IMR-90 (cell line): ENCODE measurements at regions not wholly inside any gene's neighbourhood (a gene's known extent, or its start where the extent isn't known, plus 50 kb on each side); places are given as distances from the start of the nearest gene placed in this dataset.

ENCODE experiments used
- ATAC-seq: fragments of 200-7000 bp; cut with Tn5 transposase; 2 replicates; pipeline ENCODE4 v1.9.1; 2020; ENCODE audit warnings: low read depth, mild to moderate bottlenecking, moderate library complexity
- BruUV-seq: library from RNA; stranded (reverse); fragments of 400-500 nt; replicated peaks from 2 replicates; lab custom pipeline; 2021; lab: Mats Ljungman, UMichigan
- CTCF ChIA-PET: fragments of 300-600 bp; formaldehyde crosslinking; extraction: SDS; loops from one replicate; lab custom pipeline; 2021; ENCODE audit warnings: antibody characterized with exemption; lab: Yijun Ruan, JAX
- POLR2A ChIA-PET: fragments of 300-600 bp; sonication (Branson Sonifier 250); formaldehyde crosslinking; loops from one replicate; lab custom pipeline; 2022; ENCODE audit warnings: antibody characterized with exemption; ENCODE audit not compliant: unreplicated experiment; lab: Charles Lee
- DNase-seq: peaks from one replicate; pipeline ENCODE4 v3.0.0; 2013
- H2AFZ ChIP-seq: replicated peaks from 2 replicates; pipeline ENCODE3; 2013; ENCODE audit warnings: low read length, mild to moderate bottlenecking; ENCODE audit not compliant: poor library complexity
- H2AK5ac ChIP-seq: 2 replicates; pipeline ENCODE4 v1.6.1; 2013; ENCODE audit warnings: low read depth, low read length, inconsistent platforms
- H2AK9ac ChIP-seq: replicated peaks from 2 replicates; pipeline ENCODE3; 2013; ENCODE audit warnings: mild to moderate bottlenecking, low read depth, low read length, moderate library complexity; ENCODE audit not compliant: poor library complexity
- H2BK120ac ChIP-seq: 2 replicates; pipeline ENCODE4 v1.6.1; 2013; ENCODE audit warnings: low read depth, low read length, inconsistent platforms
- H2BK15ac ChIP-seq: 3 replicates; pipeline ENCODE4 v1.6.1; 2013; ENCODE audit warnings: low read depth, low read length, inconsistent platforms
- H2BK20ac ChIP-seq: 2 replicates; pipeline ENCODE4 v1.6.1; 2013; ENCODE audit warnings: low read depth, mild to moderate bottlenecking, inconsistent platforms, low read length, moderate library complexity
- H2BK5ac ChIP-seq: 2 replicates; pipeline ENCODE4 v1.6.1; 2013; ENCODE audit warnings: mild to moderate bottlenecking, low read depth, low read length, inconsistent platforms; ENCODE audit not compliant: poor library complexity, severe bottlenecking
- H3K14ac ChIP-seq: replicated peaks from 2 replicates; pipeline ENCODE4 v1.6.1; 2013; ENCODE audit warnings: low read depth, low read length, inconsistent platforms
- H3K18ac ChIP-seq: 2 replicates; pipeline ENCODE4 v1.6.1; 2013; ENCODE audit warnings: low read depth, low read length, control low read depth
- H3K23ac ChIP-seq: 2 replicates; pipeline ENCODE4 v1.6.1; 2013; ENCODE audit warnings: low read depth, low read length, inconsistent platforms
- H3K27ac ChIP-seq: 2 replicates; pipeline ENCODE4 v1.5.1; 2013; ENCODE audit warnings: mild to moderate bottlenecking, control low read depth, low read length; ENCODE audit not compliant: insufficient read depth
- H3K27me3 ChIP-seq: 2 replicates; pipeline ENCODE4 v1.6.1; 2013; ENCODE audit warnings: low read length; ENCODE audit not compliant: control insufficient read depth, insufficient read depth
- H3K36me3 ChIP-seq: 2 replicates; pipeline ENCODE4 v1.6.1; 2013; ENCODE audit warnings: low read length, mixed read lengths; ENCODE audit not compliant: control insufficient read depth, insufficient read depth
- H3K4ac ChIP-seq: 2 replicates; pipeline ENCODE4 v1.6.1; 2013; ENCODE audit warnings: low read depth, low read length, inconsistent platforms
- H3K4me1 ChIP-seq: 2 replicates; pipeline ENCODE4 v1.6.1; 2013; ENCODE audit warnings: low read length, mixed read lengths; ENCODE audit not compliant: control insufficient read depth, insufficient read depth
- H3K4me2 ChIP-seq: 2 replicates; pipeline ENCODE4 v1.6.1; 2013; ENCODE audit warnings: low read depth, mild to moderate bottlenecking, control low read depth, low read length, moderate library complexity
- H3K4me3 ChIP-seq: 2 replicates; pipeline ENCODE4 v1.5.1; 2013; ENCODE audit warnings: low read depth, mild to moderate bottlenecking, control low read depth, low read length, moderate library complexity; ENCODE audit not compliant: insufficient read depth
- H3K56ac ChIP-seq: 2 replicates; pipeline ENCODE4 v1.6.1; 2013; ENCODE audit warnings: low read length, inconsistent platforms; ENCODE audit not compliant: insufficient read depth; ENCODE audit errors: extremely low read depth
- H3K79me1 ChIP-seq, 2 experiments: 2 replicates each; pipeline ENCODE4 v1.6.1; 2013; ENCODE audit warnings: low read length in 2 of 2, inconsistent platforms in 1 of 2, low read depth in 1 of 2
- H3K9ac ChIP-seq: 2 replicates; pipeline ENCODE4 v1.6.1; 2013; ENCODE audit warnings: low read depth, low read length, control low read depth
- H3K9me1 ChIP-seq: 2 replicates; pipeline ENCODE4 v1.6.1; 2013; ENCODE audit warnings: low read length, inconsistent platforms; ENCODE audit not compliant: insufficient read depth
- H3K9me3 ChIP-seq: 2 replicates; pipeline ENCODE4 v1.6.1; 2013; ENCODE audit warnings: low read length; ENCODE audit not compliant: control insufficient read depth, insufficient read depth
- H4K20me1 ChIP-seq: 2 replicates; pipeline ENCODE4 v1.6.1; 2013; ENCODE audit warnings: low read length, inconsistent platforms; ENCODE audit not compliant: insufficient read depth
- H4K5ac ChIP-seq: 2 replicates; pipeline ENCODE4 v1.6.1; 2013; ENCODE audit warnings: mild to moderate bottlenecking, low read depth, low read length, control low read depth
- H4K8ac ChIP-seq, 2 experiments: 2 replicates each; pipeline ENCODE4 v1.6.1; 2013; ENCODE audit warnings: low read depth in 2 of 2, low read length in 2 of 2, control low read depth in 1 of 2, inconsistent platforms in 1 of 2
- H4K91ac ChIP-seq: 2 replicates; pipeline ENCODE4 v1.6.1; 2013; ENCODE audit warnings: low read depth, low read length, inconsistent platforms; ENCODE audit not compliant: insufficient read depth
- CEBPB ChIP-seq: IDR thresholded peaks from 2 replicates; pipeline ENCODE4 v1.6.1; 2012; ENCODE audit warnings: low read depth, low read length, improper control_type of control experiment
- CHD1 ChIP-seq: IDR thresholded peaks from 2 replicates; pipeline ENCODE4 v1.6.1; 2012; ENCODE audit warnings: low read depth, low read length, improper control_type of control experiment
- FOS ChIP-seq: fragments of 150-350 bp; IDR thresholded peaks from 2 replicates; pipeline ENCODE4 v1.6.1; 2016; ENCODE audit warnings: low read depth, low read length
- MAFK ChIP-seq: IDR thresholded peaks from 2 replicates; pipeline ENCODE4 v1.6.1; 2012; ENCODE audit warnings: low read depth, low read length, improper control_type of control experiment
- MAZ ChIP-seq: IDR thresholded peaks from 2 replicates; pipeline ENCODE4 v1.6.1; 2012; ENCODE audit warnings: low read depth, mild to moderate bottlenecking, low read length, improper control_type of control experiment, moderate library complexity, borderline replicate concordance
- MXI1 ChIP-seq: IDR thresholded peaks from 2 replicates; pipeline ENCODE4 v1.6.1; 2012; ENCODE audit warnings: low read depth, mild to moderate bottlenecking, low read length, moderate library complexity, borderline replicate concordance
- NFE2L2 ChIP-seq: fragments of 150-350 bp; IDR thresholded peaks from 2 replicates; pipeline ENCODE4 v1.6.1; 2016; ENCODE audit warnings: low read depth, mild to moderate bottlenecking, low read length
- POLR2A ChIP-seq: IDR thresholded peaks from 2 replicates; pipeline ENCODE4 v1.6.1; 2012; ENCODE audit warnings: mild to moderate bottlenecking, low read depth, low read length
- RAD21 ChIP-seq: IDR thresholded peaks from 2 replicates; pipeline ENCODE4 v1.6.1; 2012; ENCODE audit warnings: low read length, improper control_type of control experiment
- RCOR1 ChIP-seq: IDR thresholded peaks from 2 replicates; pipeline ENCODE4 v1.6.1; 2012; ENCODE audit warnings: mild to moderate bottlenecking, low read length, improper control_type of control experiment; ENCODE audit not compliant: insufficient replicate concordance
- RFX5 ChIP-seq: IDR thresholded peaks from 2 replicates; pipeline ENCODE4 v1.8.0; 2012; ENCODE audit warnings: low read depth, mild to moderate bottlenecking, low read length, moderate library complexity
- SMC3 ChIP-seq: fragments of 150-350 bp; IDR thresholded peaks from 2 replicates; pipeline ENCODE4 v1.6.1; 2016; ENCODE audit warnings: low read depth, mild to moderate bottlenecking, antibody characterized with exemption, low read length, moderate library complexity
- WGBS, 2 experiments: methylation state at CpG; one replicate each; pipeline versions ENCODE4 v1.1.5 to v1.1.7; 2013; ENCODE audit warnings: missing lambda C conversion rate in 2 of 2; ENCODE audit not compliant: insufficient read length in 1 of 2; ENCODE audit errors: extremely low coverage in 2 of 2; 5-methylcytosine and 5-hydroxymethylcytosine counted together
- dilution Hi-C: fragments of 300-500 bp; cut with HindIII; formaldehyde crosslinking; loops from one replicate; pipeline ENCODE4 v1.14.3; 2018; ENCODE audit warnings: low sequenced_read_pairs; ENCODE audit not compliant: unreplicated experiment
- in situ Hi-C: fragments of 300-500 bp; cut with MboI; formaldehyde crosslinking; loops from 3 replicates; pipeline ENCODE4 v1.14.3; 2019; ENCODE audit warnings: low sequenced_read_pairs, inconsistent platforms, mixed read lengths
- intact Hi-C: fragments of 100-400 bp; cut with micrococcal nuclease; formaldehyde crosslinking; loops from 2 replicates; pipeline ENCODE4 v1.10.0; 2022
- TF ChIP-seq, protein P1 (sequence below): fragments of 150-350 bp; IDR thresholded peaks from 2 replicates; pipeline ENCODE4 v1.6.1; 2017; ENCODE audit warnings: mild to moderate bottlenecking, antibody characterized with exemption, low read length, low read depth

DNA sequence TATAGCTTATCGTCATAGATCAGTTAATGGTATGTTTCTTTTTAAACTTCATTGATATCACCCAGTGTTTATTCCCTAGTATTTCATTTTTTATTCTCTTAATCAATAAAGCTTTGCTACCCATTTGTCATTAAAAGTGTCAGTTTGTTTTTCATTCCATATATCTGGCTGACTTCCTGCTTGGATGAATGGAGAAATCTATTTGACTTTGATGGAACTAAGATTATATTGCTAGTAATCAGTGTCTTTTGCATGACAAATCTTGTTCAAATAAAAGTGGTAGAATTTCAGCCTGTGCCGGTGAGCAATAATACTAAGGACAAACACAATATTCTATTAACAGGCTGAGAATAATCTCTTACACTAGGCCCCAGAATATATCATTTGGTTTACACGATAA lies 203.3 kb downstream of the SEC23IP start:
- BruUV-seq: no TSS peak
- Histone ChIP-seq H3K79me1 (no peaks in the 10 kb centered on the region), H4K20me1 (no peaks in the 10 kb centered on the region), H2BK5ac (no peak overlapping the region), H2BK20ac (no peak overlapping the region), H3K4me2 (no peak overlapping the region), H3K9ac (no peak overlapping the region), H2AFZ (no peak overlapping the region), H3K56ac (no peak overlapping the region), H2AK5ac (no peak overlapping the region), H2AK9ac (no peak overlapping the region), H3K18ac (no peak overlapping the region), H3K9me1 (no peaks in the 10 kb centered on the region), H3K14ac (no peak overlapping the region), H4K5ac (no peak overlapping the region), H3K9me3 (peaks cover 7% of the 10 kb centered on the region), H3K4me3 (no peak overlapping the region), H3K27ac (no peak overlapping the region), H3K4me1 (no peaks in the 10 kb centered on the region), H2BK120ac (no peak overlapping the region), H3K4ac (no peak overlapping the region), H3K36me3 (no peaks in the 10 kb centered on the region), H4K91ac (no peak overlapping the region), H4K8ac (no peak overlapping the region), H2BK15ac (no peak overlapping the region), H3K27me3 (no peaks in the 10 kb centered on the region), H3K23ac (no peak overlapping the region)
- ChIA-PET POLR2A (interaction anchor here (0.5 kb wide), 1 partner anchor 41 kb away, joined by 3 read pairs; no protein-coding TSS in a partner anchor), CTCF (no interaction called here)
- ATAC-seq: no peak
- no peak for DNase-seq
- dilution Hi-C loops (no loop called here), in situ Hi-C loops (no loop called here), intact Hi-C loops (no loop called here)
- WGBS, 2 experiments: no CpG with 5 or more reads among the region's 3 CpGs
- TF ChIP-seq CEBPB: no peak
- no peak for TF ChIP-seq POLR2A
- TF ChIP-seq MAZ: no peak
- no peak for TF ChIP-seq NFE2L2
- no peak for TF ChIP-seq MXI1
- TF ChIP-seq CHD1: no peak
- TF ChIP-seq MAFK: no peak
- TF ChIP-seq, protein P1, sequence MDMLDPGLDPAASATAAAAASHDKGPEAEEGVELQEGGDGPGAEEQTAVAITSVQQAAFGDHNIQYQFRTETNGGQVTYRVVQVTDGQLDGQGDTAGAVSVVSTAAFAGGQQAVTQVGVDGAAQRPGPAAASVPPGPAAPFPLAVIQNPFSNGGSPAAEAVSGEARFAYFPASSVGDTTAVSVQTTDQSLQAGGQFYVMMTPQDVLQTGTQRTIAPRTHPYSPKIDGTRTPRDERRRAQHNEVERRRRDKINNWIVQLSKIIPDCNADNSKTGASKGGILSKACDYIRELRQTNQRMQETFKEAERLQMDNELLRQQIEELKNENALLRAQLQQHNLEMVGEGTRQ: no peak
- no peak for TF ChIP-seq SMC3
- no peak for TF ChIP-seq FOS
- no peak for TF ChIP-seq RCOR1
- no peak for TF ChIP-seq RAD21
- TF ChIP-seq RFX5: no peak
